Stimulated activated CD4-positive, alpha-beta T cell treated with anti-CD3 and anti-CD28 coated beads, Interleukin-4, amount 100 ng/mL, for 48 hours (primary cell): ENCODE measurements at regions not wholly inside any gene's neighbourhood (a gene's known extent, or its start where the extent isn't known, plus 50 kb on each side); places are given as distances from the start of the nearest gene placed in this dataset.
"Not testable (repeated sequence)": the region's sequence is repeated elsewhere in the genome, so short reads cannot be mapped to it uniquely, and the experiment has no call there.

ENCODE experiments used
- DNase-seq, 2 donors: peaks; one replicate each; pipeline ENCODE4 v3.0.0-alpha.2; 2020; ENCODE audit warnings: low read depth in 2 of 2

DNA sequence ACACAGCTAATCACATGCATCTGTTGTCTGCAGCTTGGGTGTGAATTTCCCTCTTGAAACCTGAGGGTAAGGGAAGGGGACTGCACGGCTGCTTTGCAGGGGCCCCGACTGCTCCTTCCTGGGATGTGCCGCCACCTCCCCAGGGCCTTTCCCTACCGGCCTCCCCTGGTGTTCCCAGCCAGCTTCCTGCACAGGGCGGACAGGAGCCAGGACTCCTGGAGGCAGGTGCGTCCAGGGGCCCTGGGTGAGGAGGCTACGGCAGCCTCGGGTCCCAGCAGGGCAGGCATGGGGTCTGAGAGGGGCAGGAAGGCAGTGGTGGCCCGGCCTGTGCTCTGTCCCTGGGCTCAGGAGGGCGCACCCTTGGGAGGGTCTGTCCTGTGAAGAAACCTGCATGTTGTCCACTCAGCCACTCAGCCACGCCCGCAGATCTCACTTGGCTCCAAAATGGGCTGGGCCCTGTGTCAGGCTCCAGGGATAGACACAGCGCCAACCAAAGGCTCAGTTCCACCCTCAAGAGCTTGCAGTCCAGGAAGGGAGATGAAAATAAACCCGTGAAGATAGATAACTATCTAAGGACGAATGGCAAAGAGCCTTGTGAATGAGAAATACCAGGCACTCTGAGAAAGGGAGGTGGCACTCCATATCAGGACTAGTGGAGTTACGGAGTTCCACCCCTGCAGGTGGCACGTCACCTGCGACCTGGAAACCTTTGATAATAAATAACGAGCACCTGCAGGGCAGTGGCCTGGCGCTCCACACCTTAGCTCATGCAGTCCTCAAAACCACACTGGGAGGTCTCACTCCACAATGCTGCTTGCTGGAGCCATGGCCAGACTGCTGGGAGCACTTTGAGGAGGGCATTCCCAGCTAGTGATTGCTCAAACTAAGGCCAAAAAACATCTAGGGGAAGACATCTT is 427.4 kb downstream of the AACS start:
- no peak for DNase-seq

DNA sequence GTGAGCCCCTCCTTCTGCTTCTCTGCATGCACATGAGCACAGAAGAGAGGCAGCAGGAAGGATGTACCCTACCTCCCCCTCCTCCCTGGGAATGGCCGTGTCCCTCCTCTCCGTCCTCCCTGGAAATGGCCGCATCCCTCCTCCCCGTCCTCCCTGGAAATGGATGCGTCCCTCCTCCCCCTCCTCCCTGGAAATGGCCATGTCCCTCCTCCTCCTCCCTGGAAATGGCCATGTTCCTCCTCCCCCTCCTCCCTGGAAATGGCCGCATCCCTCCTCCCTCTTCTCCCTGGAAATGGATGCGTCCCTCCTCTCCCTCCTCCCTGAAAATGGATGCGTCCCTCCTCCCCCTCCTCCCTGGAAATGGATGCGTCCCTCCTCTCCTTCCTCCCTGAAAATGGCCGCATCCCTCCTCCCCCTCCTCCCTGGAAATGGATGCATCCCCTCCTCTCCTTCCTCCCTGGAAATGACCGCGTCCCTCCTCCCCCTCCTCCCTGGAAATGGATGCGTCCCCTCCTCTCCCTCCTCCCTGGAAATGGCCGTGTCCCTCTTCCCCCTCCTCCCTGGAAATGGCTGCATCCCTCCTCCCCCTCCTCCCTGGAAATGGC is 428.6 kb downstream of the AACS start:
- DNase-seq, result no peak

DNA sequence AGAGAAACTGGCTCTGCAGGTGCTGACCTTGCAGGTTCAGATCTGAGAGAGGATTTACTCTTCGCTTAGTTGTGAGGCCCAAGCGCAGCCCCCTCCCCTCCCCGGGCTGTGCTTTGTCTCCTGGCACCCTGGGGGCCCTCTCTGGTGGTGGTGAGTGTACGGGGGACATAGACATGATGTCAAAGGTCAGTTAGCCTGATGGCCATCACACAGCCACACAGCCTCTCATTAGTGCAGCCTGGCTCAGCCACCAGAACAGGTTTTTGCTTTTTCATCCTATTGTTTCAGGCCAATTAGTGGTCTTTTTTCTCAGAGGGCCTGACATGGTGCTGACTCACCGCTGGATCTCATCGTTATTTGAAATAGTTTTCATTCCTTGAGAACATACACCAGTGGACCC is 437.9 kb downstream of the AACS start:
- DNase-seq, result no peak

DNA sequence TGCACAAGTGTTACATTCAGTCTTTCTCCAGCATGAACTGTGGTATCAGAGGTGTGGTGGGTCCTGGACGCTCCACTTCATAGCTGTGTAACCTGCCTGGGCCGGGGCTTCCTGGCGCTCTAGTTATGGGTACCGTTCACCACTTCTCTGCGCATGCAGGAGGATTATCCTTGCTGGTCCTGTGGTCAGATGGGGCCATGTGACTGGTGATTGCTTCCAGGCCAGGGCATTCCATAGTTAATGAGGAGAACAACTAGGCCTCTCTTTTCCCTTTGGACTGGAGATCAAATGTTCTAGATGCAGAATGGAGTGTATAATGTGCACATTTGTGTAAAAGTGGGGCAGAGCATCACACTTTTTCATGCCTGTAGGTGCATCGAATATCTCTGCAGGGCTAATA is 444.0 kb downstream of the AACS start:
- no peak for DNase-seq

DNA sequence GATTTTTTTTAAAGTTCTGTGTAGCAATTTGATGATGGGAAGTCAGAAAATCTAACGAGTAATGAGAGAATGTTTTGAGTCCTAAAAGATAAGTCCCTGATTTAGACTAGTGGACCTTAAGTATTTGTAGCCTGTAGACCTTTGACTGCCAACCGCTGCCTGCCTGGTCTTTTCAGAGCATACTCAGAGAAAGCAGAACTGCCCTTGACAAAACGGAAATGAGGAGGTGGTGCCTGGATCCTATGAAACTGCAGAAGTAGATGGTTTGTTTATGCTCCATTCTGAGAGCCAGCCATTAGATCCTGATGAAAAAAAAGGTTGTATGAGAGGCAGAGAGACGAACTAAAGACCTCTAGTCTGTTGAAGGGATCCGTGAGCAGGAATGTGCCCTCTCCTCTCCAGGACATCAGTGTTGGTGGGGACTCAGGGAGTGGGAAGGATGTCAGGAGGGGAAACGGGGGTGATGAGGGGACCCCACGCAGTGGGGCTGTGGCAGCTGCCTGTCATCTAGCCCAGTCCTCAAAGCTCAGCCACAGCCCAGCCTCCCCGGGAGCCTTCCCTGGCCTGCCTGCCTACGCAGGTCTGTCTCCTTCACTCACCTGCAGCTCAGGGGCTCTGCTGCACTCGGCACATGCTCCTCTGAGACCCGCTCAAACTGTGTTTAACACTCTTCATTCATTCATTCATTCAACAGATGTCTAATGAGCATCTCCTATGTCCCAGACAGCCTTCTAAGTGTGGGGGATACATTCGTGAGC is 447.5 kb downstream of the AACS start:
- no peak for DNase-seq

DNA sequence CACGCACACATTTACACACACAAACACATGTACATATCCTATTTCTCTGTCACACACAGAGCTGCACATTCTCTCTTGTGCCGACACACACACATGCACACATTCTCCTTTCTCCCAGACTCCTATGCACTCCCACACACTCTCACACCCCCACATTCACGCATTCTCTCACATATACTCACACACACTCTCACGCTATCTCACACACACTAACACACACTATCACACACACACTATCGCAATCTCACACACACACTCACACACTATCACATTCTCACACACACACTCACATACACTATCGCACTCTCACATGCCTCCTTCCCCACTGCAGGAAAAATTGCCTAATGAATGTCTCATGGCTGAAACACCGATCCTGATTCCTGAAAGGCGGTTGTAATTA is 450.7 kb downstream of the AACS start:
- no peak for DNase-seq

DNA sequence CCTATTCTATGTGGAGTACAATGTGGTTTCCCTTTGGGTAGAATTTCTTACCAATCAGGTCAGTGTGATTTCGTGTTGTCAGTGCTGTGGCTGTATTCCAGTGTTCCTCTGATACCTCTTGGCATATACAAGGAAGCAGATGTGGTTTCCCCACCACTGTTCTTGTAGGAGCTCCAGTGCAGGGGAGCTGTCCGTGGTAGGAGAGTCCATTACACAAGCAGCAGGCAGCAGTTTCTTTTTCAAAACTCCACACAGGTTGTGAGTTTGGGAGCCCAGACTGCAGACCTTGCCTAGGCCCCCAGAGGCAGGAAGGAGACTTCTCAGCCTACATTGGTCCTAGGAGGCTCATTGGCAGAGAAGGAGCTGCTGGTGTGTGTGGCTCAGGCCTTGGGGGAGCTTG is 452.8 kb downstream of the AACS start:
- no peak for DNase-seq

DNA sequence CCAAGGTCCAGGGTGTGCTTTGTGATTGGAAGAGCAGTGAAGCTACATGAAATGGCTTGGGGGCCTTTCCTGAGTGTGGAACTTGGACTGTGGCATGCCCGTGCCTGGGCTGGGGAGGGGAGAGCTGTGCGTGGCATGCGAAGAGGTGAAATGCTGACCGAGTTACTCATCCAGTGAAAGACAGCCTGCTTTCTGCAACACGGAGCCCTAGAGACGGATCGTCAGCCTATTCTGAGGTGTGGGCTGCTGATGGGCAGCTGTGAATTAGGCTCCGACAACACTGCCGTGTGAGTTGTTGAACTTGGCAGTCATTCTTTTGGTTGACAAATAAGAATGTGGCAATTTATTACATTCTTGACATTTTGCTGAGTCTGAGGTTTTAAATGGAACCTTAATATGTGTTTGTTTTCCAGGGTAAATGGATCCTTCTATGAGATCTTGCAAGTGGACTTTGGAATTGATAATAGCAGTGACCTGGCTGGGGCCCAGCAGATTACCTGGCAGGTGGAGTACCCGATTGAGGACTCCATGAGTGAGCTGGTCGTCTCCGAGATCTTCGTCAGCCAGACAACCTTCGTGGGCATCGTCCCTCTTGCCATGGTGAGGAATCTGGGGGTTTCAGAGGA is 453.9 kb downstream of the AACS start:
- DNase-seq, result no peak

DNA sequence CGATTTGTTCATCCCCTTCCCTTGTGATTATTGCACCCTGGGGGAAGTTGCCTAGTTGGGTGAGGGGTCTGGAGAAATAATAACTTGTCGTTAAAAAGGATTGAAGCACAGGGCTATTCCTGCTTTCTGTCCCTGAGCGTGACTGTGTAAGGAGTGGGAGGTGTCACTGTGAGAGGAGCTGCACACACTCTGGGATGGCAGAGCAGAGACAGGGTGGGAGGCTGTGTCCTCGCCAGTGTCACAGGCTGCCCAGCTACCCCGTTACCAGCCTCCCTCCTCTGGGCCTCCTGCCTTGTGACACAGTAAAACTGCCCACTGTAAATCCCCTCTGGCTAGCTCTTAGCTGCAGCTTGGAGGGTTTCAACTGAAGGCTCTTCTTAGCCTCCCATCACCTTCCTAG is 460.6 kb downstream of the AACS start:
- DNase-seq, result no peak

DNA sequence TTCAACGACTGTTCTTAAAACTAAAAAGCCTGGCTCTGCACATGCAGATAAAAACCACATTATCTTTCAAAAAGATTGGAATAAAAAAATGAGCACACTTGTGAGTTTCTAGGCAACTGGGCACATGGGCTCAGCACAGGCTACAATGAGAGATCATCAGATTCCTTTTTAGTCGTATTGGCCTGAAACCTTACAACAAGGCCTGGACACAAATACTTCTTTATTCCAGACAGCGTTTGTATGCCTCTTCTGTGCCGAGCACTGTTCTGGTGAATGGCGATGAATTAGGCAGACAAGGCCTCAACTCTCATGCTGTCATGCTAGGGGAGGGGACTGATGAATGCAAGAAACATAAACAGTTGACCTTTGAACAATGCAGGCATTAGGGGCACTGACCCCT is 463.0 kb downstream of the AACS start:
- no peak for DNase-seq

DNA sequence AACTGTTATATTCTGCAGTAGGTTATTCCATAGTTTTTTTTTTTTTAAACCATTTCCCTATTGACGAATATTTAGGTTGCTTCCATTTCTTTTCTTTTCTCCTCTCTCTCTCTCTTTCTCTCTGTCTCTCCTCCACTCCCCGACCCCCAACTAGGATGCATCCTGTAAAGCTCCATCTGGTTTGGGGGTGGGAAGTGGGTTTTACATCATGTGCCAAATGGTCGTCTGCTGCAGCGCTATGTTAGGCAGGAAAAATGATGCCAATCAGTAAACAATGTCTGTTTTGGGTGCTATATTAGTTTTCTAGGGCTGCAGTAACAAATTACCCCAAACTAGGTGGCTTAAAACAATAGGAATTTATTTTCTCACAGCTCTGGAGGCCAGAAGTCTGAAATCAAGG is 465.0 kb downstream of the AACS start:
- DNase-seq, result no peak

DNA sequence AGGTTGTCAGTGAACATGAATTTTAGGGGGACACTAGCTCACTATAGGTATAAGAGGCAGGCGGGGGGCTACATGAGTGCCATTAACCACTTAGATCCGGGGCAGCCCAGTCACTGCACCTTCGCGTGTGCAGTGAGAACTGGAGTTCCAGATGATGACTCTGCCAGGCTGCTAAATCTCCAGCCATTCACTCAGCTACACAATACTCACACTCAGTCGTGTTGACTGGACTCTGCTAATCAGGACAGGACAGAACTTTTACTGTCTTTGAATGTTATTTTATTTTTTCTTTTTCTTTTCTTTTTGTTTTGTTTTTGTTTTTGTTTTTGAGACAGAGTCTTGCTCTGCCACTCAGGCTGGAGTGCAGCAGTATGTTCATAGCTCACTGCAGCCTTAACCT is 465.6 kb downstream of the AACS start:
- no peak for DNase-seq

DNA sequence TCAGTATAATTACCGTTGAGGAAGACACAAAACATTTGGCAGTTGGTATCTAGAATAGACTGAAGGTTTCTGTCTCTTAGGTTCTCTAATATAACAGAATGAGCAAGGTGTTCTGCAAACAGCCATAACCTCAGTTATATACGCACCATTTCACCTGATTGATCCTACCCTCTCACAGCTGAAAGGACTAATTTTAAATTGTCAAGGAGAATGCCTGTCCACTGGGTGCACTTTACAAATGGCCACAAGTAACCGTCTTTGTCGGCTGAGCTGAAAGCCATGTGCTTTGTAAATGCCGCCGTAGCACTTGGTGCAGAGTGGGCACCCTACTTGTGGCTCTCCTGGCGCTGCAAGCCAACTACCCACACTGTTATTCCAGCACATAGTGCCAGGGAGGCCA is 466.3 kb downstream of the AACS start:
- no peak for DNase-seq

DNA sequence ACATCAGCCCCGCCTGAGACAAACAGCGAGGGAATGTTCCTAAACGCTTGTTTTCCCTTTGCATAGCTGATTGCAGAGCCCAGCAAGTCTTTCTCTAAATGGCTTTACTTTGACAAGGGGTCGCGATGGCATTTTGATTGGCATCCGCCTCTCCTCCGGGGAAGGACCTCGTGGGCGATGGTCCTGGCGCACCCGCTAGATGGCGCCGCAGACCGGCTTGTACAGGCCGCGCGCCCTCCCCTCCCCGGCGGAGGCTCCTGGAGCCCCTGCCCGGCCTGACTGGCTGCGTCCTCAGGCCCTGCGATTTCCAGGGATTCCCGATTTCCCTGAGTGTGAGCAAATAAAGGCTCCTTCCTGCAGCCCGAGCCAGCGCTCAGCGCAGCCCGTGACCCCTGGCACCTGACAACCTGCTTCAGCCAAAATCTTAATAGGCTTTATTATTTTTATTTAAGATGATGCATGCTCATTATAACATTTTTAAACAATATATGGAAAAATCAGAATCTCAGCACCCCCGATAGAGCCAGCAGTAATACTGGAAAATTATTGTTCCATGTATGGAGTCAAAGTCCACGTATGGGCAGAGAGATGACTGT is 468.3 kb downstream of the AACS start:
- DNase-seq, result peak; percentile 4 to 35

DNA sequence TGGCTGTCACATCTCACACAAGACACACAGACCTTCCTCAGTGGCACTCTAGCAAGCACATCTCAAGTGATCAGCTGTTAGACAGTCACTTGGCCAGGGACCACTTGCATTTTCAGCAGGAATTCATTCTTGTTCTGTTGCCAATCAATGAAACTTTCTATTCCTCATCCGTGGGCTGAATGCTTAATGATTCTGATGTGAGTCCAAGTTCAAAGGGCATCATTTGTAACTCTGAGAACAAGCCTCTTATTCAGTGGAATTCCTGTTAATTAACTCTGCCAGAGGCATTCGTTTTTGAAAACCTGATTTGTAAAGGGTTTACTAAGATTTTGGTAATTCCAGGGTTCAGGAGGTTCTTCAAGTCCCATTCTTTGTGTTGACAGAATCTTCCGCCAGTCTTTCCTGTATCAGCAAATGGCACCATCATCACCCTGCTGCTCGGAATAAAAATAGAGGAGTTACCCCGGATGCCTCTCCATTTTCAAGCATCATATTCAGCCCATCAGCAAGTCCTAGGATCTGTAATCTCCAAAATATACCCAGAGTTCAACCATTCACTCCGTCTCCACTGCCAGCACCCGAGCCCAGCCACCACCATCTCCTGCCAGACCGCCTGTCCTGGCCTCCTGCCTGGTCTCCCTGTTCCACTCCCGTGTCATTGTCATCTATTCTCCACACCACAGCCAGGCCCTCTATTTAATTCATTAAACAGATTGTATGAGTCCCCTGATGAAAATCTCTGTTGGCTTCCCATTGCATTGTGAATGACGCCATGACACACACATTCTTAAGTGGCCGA is 473.4 kb downstream of the AACS start:
- DNase-seq, result no peak

DNA sequence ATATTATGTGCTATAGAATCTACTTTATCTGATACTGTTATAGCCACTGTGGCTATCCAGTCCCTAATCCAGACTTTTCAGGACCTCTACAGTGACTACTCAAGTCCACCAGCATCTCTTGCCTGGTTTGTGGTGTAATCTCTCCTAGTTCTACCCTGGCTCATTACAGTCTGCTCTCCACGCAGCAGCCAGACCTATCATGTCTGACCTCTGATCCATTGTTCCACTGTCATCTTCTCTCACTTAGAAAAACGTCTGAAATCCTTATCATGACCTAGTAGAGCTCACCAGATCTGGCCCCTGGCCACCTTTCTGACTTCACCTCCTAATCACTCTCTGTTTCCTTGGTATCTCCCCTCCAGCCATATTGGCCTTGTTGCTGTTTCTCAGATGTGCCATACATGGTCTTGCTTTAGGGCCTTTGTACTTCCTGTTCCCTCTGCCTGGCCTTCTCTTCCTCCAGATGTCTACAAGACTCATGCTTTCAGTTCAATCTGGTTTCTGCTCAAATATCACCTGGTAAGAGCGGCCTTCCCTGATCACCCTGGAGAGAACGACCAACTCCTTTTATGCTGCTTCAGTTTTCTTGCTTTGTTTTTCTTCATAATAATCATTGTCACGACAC is 475.5 kb downstream of the AACS start:
- DNase-seq, result no peak

DNA sequence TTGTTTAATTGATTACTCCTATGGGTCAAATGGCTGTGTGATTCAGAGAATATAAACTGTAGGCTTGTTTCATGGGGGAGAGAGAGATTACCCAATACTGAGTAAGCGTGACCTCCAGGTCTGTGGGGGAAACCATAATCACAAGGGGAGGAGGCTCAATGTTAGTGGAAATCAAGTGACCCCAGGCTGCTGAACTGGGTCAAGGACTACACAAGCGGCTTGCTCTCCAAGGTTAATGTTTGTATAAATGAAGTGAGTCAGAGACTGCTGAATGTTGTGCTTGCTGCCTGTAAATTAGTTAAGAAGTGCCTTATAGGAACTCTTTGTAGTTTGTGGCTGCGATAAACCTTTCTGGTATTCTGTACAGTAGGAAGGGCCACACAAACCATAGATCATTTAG is 479.7 kb downstream of the AACS start:
- no peak for DNase-seq

DNA sequence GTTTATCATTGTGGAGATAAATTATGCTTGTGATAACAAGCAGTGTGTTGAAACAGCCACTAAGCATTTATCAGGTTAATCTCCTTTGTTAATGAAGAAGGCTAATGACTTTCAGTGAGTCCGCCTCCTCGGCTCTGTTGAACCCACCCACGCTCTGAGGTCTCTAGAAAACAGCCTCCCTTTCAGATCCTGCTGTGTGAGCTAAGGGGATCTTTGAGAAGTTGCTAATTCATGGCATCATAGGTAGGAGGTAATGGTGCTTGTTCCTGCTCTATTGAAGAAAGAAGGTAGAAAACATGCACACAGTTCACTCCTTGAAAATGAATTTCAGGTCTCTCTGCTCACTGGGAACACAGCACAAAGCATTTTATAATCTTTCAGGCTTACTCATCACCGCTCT is 483.9 kb downstream of the AACS start:
- DNase-seq, result no peak

DNA sequence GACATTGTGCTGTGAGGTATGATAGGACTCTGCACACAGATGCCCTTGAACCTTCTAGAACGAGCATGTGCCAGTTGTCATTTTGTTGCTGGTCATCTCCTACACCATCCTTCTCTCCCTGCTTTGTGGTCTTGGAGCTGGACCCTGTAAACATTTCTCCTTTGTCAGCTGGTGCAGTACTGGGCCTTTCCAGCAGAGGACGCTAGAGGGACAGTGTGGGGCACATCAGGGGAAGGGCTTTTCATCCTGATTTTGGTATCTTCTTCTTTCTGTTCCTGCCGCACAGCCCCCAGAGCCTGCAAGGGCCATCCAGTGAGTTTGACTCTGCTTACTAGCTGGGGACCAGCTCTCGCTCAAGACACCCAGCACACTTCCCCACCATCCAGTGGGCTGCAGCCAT is 484.6 kb downstream of the AACS start:
- peak in 1 of 2 donors; percentile 10 for DNase-seq

DNA sequence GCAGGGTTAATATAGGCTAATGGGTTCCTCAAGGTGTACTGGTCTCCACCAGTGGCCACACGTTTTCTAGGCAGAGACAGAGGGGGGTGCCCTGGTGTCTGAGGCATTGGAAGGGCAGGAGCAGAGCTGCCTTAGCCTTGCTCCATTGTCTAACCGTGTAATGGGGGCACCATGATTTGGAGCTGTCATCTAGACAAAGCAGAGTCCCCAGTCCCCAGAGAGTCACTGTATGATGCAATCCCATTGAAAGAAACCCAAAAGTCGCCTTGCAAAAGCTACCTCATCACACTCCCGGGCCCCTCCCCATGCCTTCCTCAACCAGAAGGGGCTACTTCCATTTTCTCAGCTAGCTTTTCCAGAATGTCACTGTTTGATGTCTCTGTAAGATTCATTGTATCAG is 487.1 kb downstream of the AACS start:
- DNase-seq, result no peak

DNA sequence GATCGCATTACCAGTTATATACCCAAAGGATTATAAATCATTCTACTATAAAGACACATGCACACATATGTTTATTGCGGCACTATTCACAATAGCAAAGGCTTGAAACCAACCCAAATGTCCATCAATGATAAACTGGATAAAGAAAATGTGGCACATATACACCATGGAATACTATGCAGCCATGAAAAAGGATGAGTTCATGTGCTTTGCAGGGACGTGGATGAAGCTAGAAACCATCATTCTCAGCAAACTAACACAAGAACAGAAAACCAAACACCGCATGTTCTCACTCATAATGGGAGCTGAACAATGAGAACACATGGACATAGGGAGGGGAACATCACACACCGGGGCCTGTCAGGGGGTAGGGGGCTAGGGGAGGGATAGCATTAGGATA is 495.8 kb downstream of the AACS start:
- not testable (repeated sequence) for DNase-seq
